GM12865 (cell line): ENCODE measurements at regions not wholly inside any gene's neighbourhood (a gene's known extent, or its start where the extent isn't known, plus 50 kb on each side); places are given as distances from the start of the nearest gene placed in this dataset.

Experiments
- DNase-seq: peaks from one replicate; pipeline ENCODE4 v3.0.0; 2010; ENCODE audit warnings: low read depth
- H3K4me3 ChIP-seq: 2 replicates; pipeline ENCODE4 v1.5.1; 2011; ENCODE audit warnings: mild to moderate bottlenecking, low read depth, low read length, control low read depth
- CTCF ChIP-seq: IDR thresholded peaks from 2 replicates; pipeline ENCODE4 v1.5.1; 2011; ENCODE audit warnings: low read length, control low read depth, low read depth, inconsistent platforms; ENCODE audit not compliant: insufficient read depth; ENCODE audit errors: missing control alignments

- DNase-seq = no peak
- TF ChIP-seq CTCF = no peak
- no peak overlapping the region for H3K4me3 ChIP-seq
Observed at GRCh38 chr1:83775977-83776603, 222.8 kb downstream of the TTLL7 start.

GRCh38 chr1:83773059-83773458 is 225.9 kb downstream of the TTLL7 start:
- TF ChIP-seq CTCF = no peak
- H3K4me3 ChIP-seq = no peak overlapping the region
- DNase-seq = no peak

- no peak for DNase-seq
- TF ChIP-seq CTCF = no peak
- H3K4me3 ChIP-seq = no peak overlapping the region
Observed at GRCh38 chr1:83770319-83770661, 228.6 kb downstream of the TTLL7 start.

GRCh38 chr1:83769594-83770318 is 229.2 kb downstream of the TTLL7 start:
- no peak for DNase-seq
- no peak for TF ChIP-seq CTCF
- no peak overlapping the region for H3K4me3 ChIP-seq

- DNase-seq = no peak
Observed at GRCh38 chr1:83769072-83769471, 229.9 kb downstream of the TTLL7 start.

GRCh38 chr1:83766241-83766691 is 232.7 kb downstream of the TTLL7 start:
- no peak for DNase-seq
- no peak overlapping the region for H3K4me3 ChIP-seq
- no peak for TF ChIP-seq CTCF

More at GRCh38 chr1:83769072-83769471, 229.9 kb downstream of the TTLL7 start:
- no peak overlapping the region for H3K4me3 ChIP-seq
- no peak for TF ChIP-seq CTCF
